ENCODE measurements at regions not wholly inside any gene's neighbourhood (a gene's known extent, or its start where the extent isn't known, plus 50 kb on each side); places are given as distances from the start of the nearest gene placed in this dataset.

- no peak for TF ChIP-seq CTCF (conservative IDR thresholded peaks at IDR 0.05; ENCODE audit: low read depth, low read length)
- TF ChIP-seq EZH2 (IDR thresholded peaks at IDR 0.05; ENCODE audit: borderline replicate concordance, low read depth, low read length, poor library complexity, severe bottlenecking), result no peak
Measured at GRCh38 chr12:97335115-97335514, 127.5 kb upstream of the RMST start.

All from A673 (cell line).